Testis (tissue), 2 donors: ENCODE measurements at regions not wholly inside any gene's neighbourhood (a gene's known extent, or its start where the extent isn't known, plus 50 kb on each side); places are given as distances from the start of the nearest gene placed in this dataset.

ENCODE experiments used
- CTCF ChIP-seq, 3 experiments: fragments of 450-650 bp in 2 of 3; fragments of 200-600 bp in 1 of 3; sonication (generic) in 1 of 3; IDR thresholded peaks; one replicate each; pipeline ENCODE4 v1.5.1; 2016 to 2019; ENCODE audit warnings: antibody characterized with exemption in 3 of 3, mild to moderate bottlenecking in 2 of 3, moderate library complexity in 1 of 3
- POLR2A ChIP-seq: fragments of 450-650 bp; IDR thresholded peaks from one replicate; pipeline ENCODE4 v1.6.1; 2017; ENCODE audit warnings: antibody characterized with exemption, mild to moderate bottlenecking, moderate library complexity

DNA sequence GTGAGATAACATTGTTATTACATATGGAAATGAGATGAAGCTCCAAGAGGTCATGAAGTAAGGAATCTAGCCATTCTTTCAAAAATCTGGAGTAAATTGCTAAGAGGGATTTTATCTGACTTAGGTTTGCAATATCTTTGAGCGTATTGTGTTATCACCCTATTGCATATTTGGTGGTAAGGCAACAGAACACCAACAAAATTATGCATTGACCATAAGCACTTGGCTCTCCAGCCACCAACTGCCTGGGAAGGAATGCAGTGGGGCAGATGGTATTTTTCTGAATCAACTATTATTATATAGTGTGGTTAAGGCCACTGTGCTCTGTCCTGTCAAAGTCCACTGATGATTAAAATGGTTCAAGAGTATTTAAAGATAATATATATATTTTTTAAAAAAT, 287.9 kb upstream of the SEMA6D start:
- TF ChIP-seq CTCF (IDR thresholded peaks at IDR 0.05) = no peak
- no peak for TF ChIP-seq POLR2A
